ENCODE measurements at regions not wholly inside any gene's neighbourhood (a gene's known extent, or its start where the extent isn't known, plus 50 kb on each side); places are given as distances from the start of the nearest gene placed in this dataset.

DNA sequence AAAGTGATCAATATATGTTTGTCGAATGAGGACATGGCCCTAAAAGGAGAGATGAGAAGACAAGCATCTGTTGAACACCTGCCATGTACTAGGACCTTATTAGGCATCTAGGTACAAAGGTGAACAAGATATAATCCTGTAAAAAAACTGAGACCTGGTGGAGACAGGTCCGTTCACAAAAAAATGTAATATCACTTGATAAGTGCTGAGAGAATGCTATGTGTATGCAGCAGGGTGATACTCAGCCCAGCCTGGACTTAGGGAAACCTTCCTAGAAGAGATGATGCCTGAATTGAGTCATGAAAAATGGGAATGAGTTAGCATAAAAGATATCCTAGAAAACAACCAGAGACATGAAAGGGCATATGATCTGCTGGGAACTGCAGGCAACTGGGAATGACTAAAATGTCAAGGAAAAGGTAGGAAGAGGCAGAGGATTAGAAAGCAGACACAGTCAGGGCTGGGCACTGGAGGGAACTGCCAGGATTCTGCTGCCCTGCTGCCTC, 108.5 kb downstream of the ADRB2 start:
- no peaks in the 10 kb centered on the region for H3K9me3 Mint-ChIP-seq (ENCODE audit: insufficient read depth)
- POLR2A ChIA-PET: no interaction called here
- H3K27ac Mint-ChIP-seq: no peak overlapping the region

GRCh38 chr5:148937239-148937638, 110.8 kb downstream of the ADRB2 start:
- CTCF ChIA-PET: interaction anchor here (1.4 kb wide), 1 partner anchor 20 kb away, joined by 3 read pairs; no protein-coding TSS in a partner anchor
- no peaks in the 10 kb centered on the region for H3K9me3 Mint-ChIP-seq (ENCODE audit: insufficient read depth)
- no peaks in the 10 kb centered on the region for H3K4me1 Mint-ChIP-seq (ENCODE audit: low read depth)
- H3K27ac Mint-ChIP-seq: no peak overlapping the region
- H3K4me3 Mint-ChIP-seq: no peak overlapping the region
- H3K36me3 Mint-ChIP-seq (ENCODE audit: low read depth): no peaks in the 10 kb centered on the region
- no peak for DNase-seq
- peaks cover 11% of the 10 kb centered on the region for H3K27me3 Mint-ChIP-seq (ENCODE audit: low read depth)
- no peak for ATAC-seq
- POLR2A ChIA-PET: no interaction called here

More for the DNA sequence above, 108.5 kb downstream of the ADRB2 start:
- H3K4me1 Mint-ChIP-seq (ENCODE audit: low read depth): no peaks in the 10 kb centered on the region
- ATAC-seq (no peak), DNase-seq (no peak)
- H3K36me3 Mint-ChIP-seq (ENCODE audit: low read depth): no peaks in the 10 kb centered on the region
- peaks cover 12% of the 10 kb centered on the region for H3K27me3 Mint-ChIP-seq (ENCODE audit: low read depth)
- CTCF ChIA-PET: no interaction called here
- no peak overlapping the region for H3K4me3 Mint-ChIP-seq

DNA sequence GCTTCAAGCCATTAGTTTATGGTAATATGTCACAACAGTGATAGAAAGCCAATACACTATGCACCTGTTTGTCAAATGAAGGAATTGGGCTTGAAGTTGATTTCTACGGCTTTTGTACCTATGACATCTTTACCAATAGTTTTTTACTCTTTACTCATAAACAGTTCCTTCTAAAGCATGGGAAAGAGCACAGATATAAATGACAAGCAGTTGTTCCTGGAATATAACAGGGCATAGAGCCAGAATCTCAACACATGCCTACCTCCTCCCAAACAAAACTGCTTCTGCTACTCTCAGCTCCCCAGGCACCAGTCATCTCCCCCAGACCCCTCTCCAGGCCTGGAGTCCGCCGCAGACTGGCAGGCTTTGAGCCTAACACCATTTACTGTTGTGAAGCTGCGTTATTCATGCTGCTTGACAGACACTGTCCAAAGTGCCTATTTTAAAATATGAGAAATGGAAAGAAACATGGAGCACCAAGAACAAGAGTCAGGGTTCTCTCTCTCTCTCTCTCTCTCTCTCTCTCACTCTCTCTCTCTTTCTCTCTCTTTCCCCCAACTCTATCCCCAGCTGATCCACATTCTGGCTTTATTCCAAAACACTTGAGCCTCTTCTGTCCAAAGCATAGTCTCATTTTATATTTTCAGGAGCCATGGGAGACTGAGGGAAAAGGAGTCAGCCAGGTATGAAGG, 111.6 kb downstream of the ADRB2 start:
- no peaks in the 10 kb centered on the region for H3K36me3 Mint-ChIP-seq (ENCODE audit: low read depth)
- H3K27me3 Mint-ChIP-seq (ENCODE audit: low read depth): peaks cover 11% of the 10 kb centered on the region
- CTCF ChIA-PET: interaction anchor here (1.4 kb wide), 1 partner anchor 20 kb away, joined by 3 read pairs; no protein-coding TSS in a partner anchor

DNA sequence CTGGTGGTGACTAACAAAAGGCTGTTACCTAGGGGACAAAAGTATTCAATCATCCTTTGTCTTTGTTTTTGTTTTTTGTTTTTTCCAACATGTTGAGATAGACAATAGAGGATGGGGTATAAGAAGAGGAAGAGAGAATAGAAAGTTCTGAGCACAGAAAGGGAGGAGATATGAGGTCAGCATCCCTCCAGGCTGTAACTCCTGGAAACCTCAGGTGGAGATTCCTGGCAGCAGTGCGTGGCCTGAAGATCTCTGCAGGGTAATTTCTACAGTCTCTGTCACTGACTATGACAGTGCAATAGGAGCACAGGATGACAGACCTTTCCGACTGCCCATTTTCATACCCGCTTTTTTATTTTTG, 112.1 kb downstream of the ADRB2 start:
- ATAC-seq (no peak), DNase-seq (no peak)
- ChIA-PET CTCF (no interaction called here), POLR2A (no interaction called here)
- Mint-ChIP-seq H3K36me3 (ENCODE audit: low read depth) (no peaks in the 10 kb centered on the region), H3K4me3 (no peak overlapping the region), H3K9me3 (ENCODE audit: insufficient read depth) (no peaks in the 10 kb centered on the region), H3K4me1 (ENCODE audit: low read depth) (no peaks in the 10 kb centered on the region), H3K27me3 (ENCODE audit: low read depth) (peaks cover 11% of the 10 kb centered on the region), H3K27ac (no peak overlapping the region)

More for the DNA sequence above, 111.6 kb downstream of the ADRB2 start:
- ATAC-seq: no peak
- Mint-ChIP-seq H3K9me3 (ENCODE audit: insufficient read depth) (no peaks in the 10 kb centered on the region), H3K4me1 (ENCODE audit: low read depth) (no peaks in the 10 kb centered on the region), H3K4me3 (no peak overlapping the region), H3K27ac (no peak overlapping the region)
- POLR2A ChIA-PET: no interaction called here
- no peak for DNase-seq

DNA sequence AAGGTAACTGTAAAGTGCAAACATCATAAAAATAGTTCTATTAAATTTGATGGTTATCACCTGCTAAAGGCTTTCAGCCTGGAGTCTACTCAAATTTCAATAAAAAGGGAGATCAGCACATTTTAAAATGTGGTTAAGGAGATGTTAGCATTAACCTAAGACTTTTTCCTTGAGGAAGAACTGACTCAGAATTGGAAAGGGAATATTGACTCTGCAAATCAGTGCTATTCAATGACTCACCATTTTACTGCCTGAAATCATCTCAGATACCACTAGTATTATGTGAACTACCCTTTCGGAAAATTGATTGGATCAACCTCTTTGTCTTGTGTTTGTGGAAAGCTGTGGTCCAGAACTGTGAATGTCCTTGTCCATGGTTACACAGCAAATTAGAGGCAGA, 113.3 kb downstream of the ADRB2 start:
- H3K4me1 Mint-ChIP-seq (ENCODE audit: low read depth): no peaks in the 10 kb centered on the region
- CTCF ChIA-PET: interaction anchor here (1.7 kb wide), 1 partner anchor 12 kb away, joined by 5 read pairs; no protein-coding TSS in a partner anchor
- no peak overlapping the region for H3K27ac Mint-ChIP-seq
- POLR2A ChIA-PET: no interaction called here
- no peaks in the 10 kb centered on the region for H3K36me3 Mint-ChIP-seq (ENCODE audit: low read depth)
- H3K9me3 Mint-ChIP-seq (ENCODE audit: insufficient read depth): no peaks in the 10 kb centered on the region
- H3K27me3 Mint-ChIP-seq (ENCODE audit: low read depth): peaks cover 12% of the 10 kb centered on the region
- DNase-seq: no peak
- no peak for ATAC-seq
- H3K4me3 Mint-ChIP-seq: no peak overlapping the region

DNA sequence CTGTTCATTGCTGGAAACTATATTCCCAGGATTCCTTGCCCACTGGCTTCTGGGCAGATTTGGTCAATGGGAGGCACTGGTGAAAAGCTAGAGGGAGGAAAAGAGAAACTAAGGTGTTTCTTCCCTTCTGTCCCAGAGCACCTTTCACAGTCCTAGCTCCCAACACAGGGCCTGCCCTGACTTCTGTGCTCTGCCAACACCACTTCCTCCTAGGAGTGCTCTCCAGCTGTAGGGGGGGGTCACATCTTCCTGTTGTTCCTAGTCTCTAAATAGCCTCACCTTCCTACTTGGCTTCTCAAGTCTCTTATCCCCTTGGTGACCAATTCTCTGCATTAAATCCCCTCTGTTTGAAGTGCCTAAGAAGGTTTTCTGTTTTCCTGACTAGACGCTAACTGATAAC, 115.4 kb downstream of the ADRB2 start:
- POLR2A ChIA-PET: no interaction called here
- H3K4me1 Mint-ChIP-seq (ENCODE audit: low read depth): no peaks in the 10 kb centered on the region
- H3K27ac Mint-ChIP-seq: no peak overlapping the region
- H3K27me3 Mint-ChIP-seq (ENCODE audit: low read depth): peaks cover 12% of the 10 kb centered on the region
- DNase-seq (no peak), ATAC-seq (no peak)
- H3K4me3 Mint-ChIP-seq: no peak overlapping the region
- H3K36me3 Mint-ChIP-seq (ENCODE audit: low read depth): no peaks in the 10 kb centered on the region
- CTCF ChIA-PET: interaction anchor here (1.5 kb wide), 1 partner anchor 200 kb away, joined by 4 read pairs; no protein-coding TSS in a partner anchor
- no peaks in the 10 kb centered on the region for H3K9me3 Mint-ChIP-seq (ENCODE audit: insufficient read depth)

DNA sequence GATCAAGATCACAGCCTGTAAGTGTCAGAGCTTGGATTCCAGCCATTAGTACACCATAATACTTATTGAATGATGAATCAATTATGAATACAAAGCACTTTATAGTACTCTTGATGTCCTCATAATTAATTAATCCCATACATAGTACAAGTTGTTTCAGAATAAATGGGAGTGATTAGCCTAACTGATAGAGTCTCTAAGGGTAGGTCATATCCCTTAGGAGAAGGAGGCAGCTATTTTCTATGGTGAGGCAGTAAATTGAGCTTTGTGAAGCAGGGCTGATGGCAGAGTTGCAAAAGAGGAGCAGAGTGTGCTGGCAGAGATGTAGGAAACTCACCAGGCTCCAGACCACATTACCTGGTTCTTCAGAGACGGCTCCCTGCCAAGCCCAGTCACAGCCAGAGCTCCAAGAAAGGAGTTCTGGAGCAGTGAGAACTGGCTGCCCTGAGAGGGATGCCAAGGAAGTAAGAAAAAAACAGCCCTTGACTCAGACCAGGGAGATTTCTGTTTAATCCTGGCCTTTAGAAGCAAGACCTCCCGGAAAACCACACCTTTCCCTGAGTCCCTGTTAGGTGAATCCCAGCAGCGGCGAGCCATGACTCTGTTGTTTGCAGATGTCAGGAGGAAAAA, 112.9 kb downstream of the SH3TC2 start:
- Mint-ChIP-seq H3K9me3 (ENCODE audit: insufficient read depth) (no peaks in the 10 kb centered on the region), H3K4me3 (no peak overlapping the region), H3K36me3 (ENCODE audit: low read depth) (no peaks in the 10 kb centered on the region), H3K4me1 (ENCODE audit: low read depth) (no peaks in the 10 kb centered on the region), H3K27me3 (ENCODE audit: low read depth) (peaks cover 28% of the 10 kb centered on the region), H3K27ac (no peak overlapping the region)
- ATAC-seq (no peak), DNase-seq (no peak)
- POLR2A ChIA-PET: no interaction called here
- CTCF ChIA-PET: no interaction called here

- DNase-seq (no peak), ATAC-seq (no peak)
- Mint-ChIP-seq H3K9me3 (ENCODE audit: insufficient read depth) (no peaks in the 10 kb centered on the region), H3K4me3 (no peak overlapping the region), H3K27ac (no peak overlapping the region), H3K4me1 (ENCODE audit: low read depth) (no peaks in the 10 kb centered on the region), H3K27me3 (ENCODE audit: low read depth) (peaks cover 30% of the 10 kb centered on the region), H3K36me3 (ENCODE audit: low read depth) (no peaks in the 10 kb centered on the region)
- ChIA-PET CTCF (no interaction called here), POLR2A (no interaction called here)
Observed at GRCh38 chr5:148950471-148950863, 112.4 kb downstream of the SH3TC2 start.

DNA sequence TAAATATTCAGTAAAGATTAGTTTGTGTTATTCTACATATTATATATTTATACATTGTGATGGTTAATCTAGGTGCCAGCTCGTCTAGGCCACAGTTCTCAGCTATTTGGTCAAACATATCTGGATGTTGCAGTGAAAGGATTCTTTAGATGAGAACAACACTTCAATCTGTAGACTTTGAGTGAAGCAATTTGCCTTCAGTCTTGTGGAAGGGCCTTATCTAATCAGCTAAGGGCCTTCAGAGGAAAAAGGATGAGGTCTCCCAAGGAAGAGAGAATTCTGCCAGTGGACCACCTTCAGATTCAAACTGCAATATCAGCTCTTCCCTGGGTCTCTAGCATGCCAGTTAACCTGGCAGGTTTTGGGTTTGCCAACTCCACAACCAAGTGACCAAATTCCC, 112.0 kb downstream of the SH3TC2 start:
- no peaks in the 10 kb centered on the region for H3K9me3 Mint-ChIP-seq (ENCODE audit: insufficient read depth)
- no peaks in the 10 kb centered on the region for H3K4me1 Mint-ChIP-seq (ENCODE audit: low read depth)
- peaks cover 30% of the 10 kb centered on the region for H3K27me3 Mint-ChIP-seq (ENCODE audit: low read depth)
- no peak overlapping the region for H3K4me3 Mint-ChIP-seq
- no peak overlapping the region for H3K27ac Mint-ChIP-seq
- ChIA-PET CTCF (interaction anchor here (1.0 kb wide), 1 partner anchor 218 kb away, joined by 5 read pairs; no protein-coding TSS in a partner anchor), POLR2A (no interaction called here)
- ATAC-seq (no peak), DNase-seq (no peak)
- no peaks in the 10 kb centered on the region for H3K36me3 Mint-ChIP-seq (ENCODE audit: low read depth)

- no peak for DNase-seq
- Mint-ChIP-seq H3K4me1 (ENCODE audit: low read depth) (no peaks in the 10 kb centered on the region), H3K36me3 (ENCODE audit: low read depth) (no peaks in the 10 kb centered on the region), H3K9me3 (ENCODE audit: insufficient read depth) (no peaks in the 10 kb centered on the region), H3K27me3 (ENCODE audit: low read depth) (peaks cover 30% of the 10 kb centered on the region), H3K4me3 (no peak overlapping the region), H3K27ac (no peak overlapping the region)
- POLR2A ChIA-PET: no interaction called here
- CTCF ChIA-PET: interaction anchor here (0.7 to 1.0 kb wide), 2 partner anchors 210 to 219 kb away, joined by 3 to 5 read pairs; no protein-coding TSS in a partner anchor
- no peak for ATAC-seq
Observed at GRCh38 chr5:148951612-148952011, 111.2 kb downstream of the SH3TC2 start.

GRCh38 chr5:148952097-148952867, 110.6 kb downstream of the SH3TC2 start:
- no peak for DNase-seq
- ChIA-PET CTCF (interaction anchor here (0.7 to 1.0 kb wide), 2 partner anchors 211 to 221 kb away, joined by 3 read pairs; no protein-coding TSS in a partner anchor), POLR2A (no interaction called here)
- ATAC-seq: no peak
- Mint-ChIP-seq H3K27ac (no peak overlapping the region), H3K4me1 (ENCODE audit: low read depth) (no peaks in the 10 kb centered on the region), H3K27me3 (ENCODE audit: low read depth) (peaks cover 30% of the 10 kb centered on the region), H3K4me3 (no peak overlapping the region), H3K36me3 (ENCODE audit: low read depth) (no peaks in the 10 kb centered on the region), H3K9me3 (ENCODE audit: insufficient read depth) (no peaks in the 10 kb centered on the region)

DNA sequence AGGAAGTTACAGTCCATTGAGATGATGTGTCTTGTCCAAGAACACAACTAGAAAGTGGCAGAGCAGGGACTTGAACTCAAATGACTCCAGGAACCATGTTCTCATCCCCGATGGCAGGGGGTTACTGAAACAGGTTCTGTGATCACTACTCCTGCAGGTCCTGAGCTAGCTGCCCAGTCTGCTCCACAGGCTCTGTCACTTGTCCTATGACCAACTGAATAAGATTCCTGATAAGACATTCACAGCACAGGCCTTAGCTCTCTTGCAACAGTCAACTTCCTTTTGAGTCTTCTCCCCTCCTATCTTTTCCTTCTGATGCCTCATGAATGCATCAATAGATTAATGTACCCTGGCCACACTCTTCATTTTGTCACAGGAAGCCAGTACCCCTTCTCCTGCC, 109.2 kb downstream of the SH3TC2 start:
- Mint-ChIP-seq H3K36me3 (ENCODE audit: low read depth) (no peaks in the 10 kb centered on the region), H3K4me3 (no peak overlapping the region), H3K27ac (no peak overlapping the region), H3K9me3 (ENCODE audit: insufficient read depth) (no peaks in the 10 kb centered on the region), H3K4me1 (ENCODE audit: low read depth) (no peaks in the 10 kb centered on the region), H3K27me3 (ENCODE audit: low read depth) (peaks cover 30% of the 10 kb centered on the region)
- no peak for ATAC-seq
- ChIA-PET CTCF (interaction anchor here (1.0 to 2.3 kb wide), 2 partner anchors 212 to 222 kb away, joined by 3 to 7 read pairs; no protein-coding TSS in a partner anchor), POLR2A (no interaction called here)
- DNase-seq: no peak
